NCI-H1694 (cell line): ENCODE measurements at regions not wholly inside any gene's neighbourhood (a gene's known extent, or its start where the extent isn't known, plus 50 kb on each side); places are given as distances from the start of the nearest gene placed in this dataset.

Experiments
- DNase-seq: peaks from one replicate; lab custom pipeline; 2025; lab: John Stamatoyannopoulos, UW

- no peak for DNase-seq
Measured at GRCh38 chr6:113802779-113803178, 54.4 kb upstream of the MARCKS start.

DNA sequence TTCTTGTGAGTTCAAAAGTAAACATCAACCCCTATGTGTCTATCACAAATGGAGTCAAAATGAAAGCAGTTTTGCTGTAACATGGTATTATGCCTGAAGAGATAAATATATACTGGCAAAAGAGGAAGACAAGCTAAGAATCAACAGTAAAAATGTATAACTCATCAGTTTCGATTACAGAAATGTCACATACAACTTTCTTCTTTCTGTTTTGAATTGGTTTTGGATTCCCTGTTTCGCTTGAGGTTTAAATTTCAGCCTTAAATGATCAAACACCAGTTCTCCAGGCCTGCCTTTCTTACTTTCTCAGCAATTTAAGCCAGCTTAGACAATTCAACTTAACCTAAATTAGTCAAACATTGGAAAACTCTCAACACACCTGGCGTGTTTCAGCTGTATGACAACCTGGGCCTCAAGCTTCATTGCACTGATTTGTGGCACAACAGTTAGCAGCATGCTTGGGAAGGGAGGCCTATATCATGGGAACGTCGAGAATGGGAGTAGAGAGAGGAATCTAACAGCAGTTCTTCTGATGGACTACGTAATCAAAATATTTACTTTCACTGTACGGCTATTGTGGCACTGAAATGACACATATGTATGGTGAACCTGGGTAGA is 51.9 kb upstream of the MARCKS start:
- no peak for DNase-seq

DNA sequence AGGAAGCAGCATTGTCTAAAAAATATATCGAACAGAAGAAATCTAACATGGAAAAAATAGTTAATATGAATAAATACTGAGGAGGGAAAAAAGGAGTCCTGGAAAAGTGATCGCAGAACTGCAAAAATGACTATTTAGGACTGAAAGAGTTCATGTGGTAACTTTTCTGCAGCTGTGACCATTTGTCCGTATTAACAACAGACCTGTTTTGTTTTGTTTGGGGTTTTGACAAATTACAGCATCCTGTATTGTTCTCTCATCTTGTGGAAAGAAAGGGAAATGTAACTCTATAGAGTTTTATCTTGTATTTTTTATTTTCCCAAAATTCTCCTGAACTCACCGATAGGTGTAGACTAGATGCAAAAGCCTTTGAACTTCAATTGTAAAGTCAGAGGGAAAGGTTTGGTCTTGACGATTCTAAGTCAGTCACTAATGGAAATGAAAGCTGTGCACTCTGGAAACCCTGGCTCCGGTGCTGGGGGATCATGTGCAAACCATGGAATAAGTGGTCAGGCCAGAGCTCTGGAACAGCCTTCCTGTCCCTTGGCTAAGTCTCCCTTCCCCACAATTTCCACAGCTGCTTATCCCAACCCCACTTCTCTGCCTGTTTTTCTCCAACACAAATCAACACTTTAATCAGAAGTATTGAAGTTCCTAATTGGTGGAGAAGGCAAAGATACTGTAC is 51.2 kb upstream of the MARCKS start:
- no peak for DNase-seq
